Panc1 (cell line): ENCODE measurements at regions not wholly inside any gene's neighbourhood (a gene's known extent, or its start where the extent isn't known, plus 50 kb on each side); places are given as distances from the start of the nearest gene placed in this dataset.

ENCODE experiments used
- CTCF ChIP-seq: fragments of 450-650 bp; IDR thresholded peaks from 2 replicates; pipeline ENCODE4 v1.5.1; 2017; ENCODE audit warnings: mild to moderate bottlenecking
- POLR2AphosphoS5 ChIP-seq: IDR thresholded peaks from 2 replicates; pipeline ENCODE4 v1.6.1; 2012; ENCODE audit warnings: mild to moderate bottlenecking, low read depth, low read length, moderate library complexity
- REST ChIP-seq, 2 experiments: IDR thresholded peaks; 2 replicates each; pipeline ENCODE4 v1.6.1; 2011 to 2012; ENCODE audit warnings: low read depth in 2 of 2, control low read depth in 1 of 2, low read length in 1 of 2, mild to moderate bottlenecking in 1 of 2, moderate library complexity in 1 of 2; ENCODE audit not compliant: insufficient read depth in 1 of 2
- SIN3A ChIP-seq: IDR thresholded peaks from 2 replicates; pipeline ENCODE4 v1.6.1; 2012; ENCODE audit warnings: low read depth, mild to moderate bottlenecking, low read length, moderate library complexity, borderline replicate concordance; ENCODE audit not compliant: insufficient read depth
- TCF7L2 ChIP-seq: IDR thresholded peaks from 2 replicates; pipeline ENCODE4 v1.6.1; 2011; ENCODE audit warnings: mild to moderate bottlenecking, low read depth, low read length, inconsistent platforms

GRCh38 chr15:31597466-31597865 lies 270.8 kb downstream of the KLF13 start:
- TF ChIP-seq REST (IDR thresholded peaks at IDR 0.05; ENCODE audit: insufficient read depth in 1 of 2, low read depth in 2 of 2, low read length in 1 of 2), result no peak
- TF ChIP-seq POLR2AphosphoS5, result no peak
- TF ChIP-seq CTCF, result no peak
- no peak for TF ChIP-seq TCF7L2
- TF ChIP-seq SIN3A, result no peak
